Stromal cell of bone marrow (primary cell): ENCODE measurements at regions not wholly inside any gene's neighbourhood (a gene's known extent, or its start where the extent isn't known, plus 50 kb on each side); places are given as distances from the start of the nearest gene placed in this dataset.

Source experiments
- DNase-seq: peaks from one replicate; pipeline ENCODE4 v3.0.0-alpha.2; 2012; ENCODE audit warnings: low read depth

DNA sequence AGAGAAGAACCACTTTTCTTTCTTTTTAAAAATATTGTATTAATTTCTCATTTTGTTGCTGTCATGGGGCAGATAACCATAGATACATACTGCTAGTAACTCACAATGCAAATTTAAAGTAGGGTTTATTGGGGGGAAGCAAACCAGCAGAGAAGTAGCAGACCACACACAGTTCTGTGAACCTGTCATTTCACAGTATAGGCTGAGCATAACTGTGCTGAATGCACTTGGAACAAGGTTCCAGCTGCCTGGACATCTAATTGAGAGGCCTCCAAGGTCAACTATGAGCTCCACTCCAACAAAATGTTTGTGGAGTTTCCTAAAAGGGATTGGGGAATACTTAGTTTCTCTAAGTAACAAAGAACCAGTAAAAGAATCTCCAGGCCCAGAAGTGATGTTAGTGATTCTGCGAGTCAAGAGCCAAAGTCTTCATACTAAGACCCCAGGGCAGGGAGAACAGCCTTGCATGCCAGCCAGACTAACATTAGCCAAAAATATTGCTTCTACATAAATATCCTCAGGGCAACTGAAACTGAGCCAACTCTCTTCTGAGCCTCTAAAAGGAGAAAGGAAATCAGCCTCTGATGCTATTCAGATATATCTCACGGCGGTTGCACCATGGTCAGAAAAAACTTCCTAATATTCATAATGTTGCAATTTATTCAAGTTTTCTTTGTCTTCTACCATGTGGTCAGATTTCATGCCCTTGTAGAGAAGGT, 856.4 kb upstream of the ALCAM start:
- no peak for DNase-seq

DNA sequence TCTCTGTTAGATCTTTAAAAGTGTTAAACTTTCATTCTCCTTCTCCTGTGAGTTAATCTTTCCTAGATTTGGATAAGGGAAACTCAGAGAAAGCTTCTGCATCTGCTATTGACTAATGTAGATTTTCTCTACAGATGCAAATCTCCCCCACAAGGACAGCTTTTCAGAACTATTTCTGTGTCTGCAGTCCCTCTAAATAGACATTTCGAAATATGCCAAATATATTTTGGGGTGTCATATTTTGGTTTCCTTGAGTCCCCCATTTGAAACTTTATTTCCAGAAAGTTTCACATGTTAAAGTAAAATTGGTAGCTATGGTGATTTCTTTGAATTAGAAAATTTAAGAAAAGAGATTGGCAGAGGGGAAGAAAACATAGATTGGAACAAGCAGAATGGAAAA, 852.3 kb upstream of the ALCAM start:
- DNase-seq: no peak

DNA sequence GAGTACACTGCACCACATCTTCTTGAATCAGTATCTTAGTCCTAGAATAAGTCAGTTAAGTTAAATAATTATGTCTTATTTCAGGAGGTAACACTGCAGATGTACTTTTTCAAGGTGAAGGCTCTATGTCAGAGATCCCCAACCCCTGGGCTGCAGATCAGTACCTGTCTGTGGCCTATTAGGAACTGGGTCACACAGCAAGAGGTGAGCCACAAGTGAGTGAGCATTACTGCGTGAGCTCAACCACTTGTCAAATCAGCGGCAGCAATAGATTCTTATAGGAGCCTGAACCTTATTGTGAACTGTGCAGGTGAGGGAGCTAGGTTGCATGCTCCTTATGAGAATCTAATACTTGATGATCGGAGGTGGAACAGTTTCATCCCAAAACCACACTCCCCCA, 851.9 kb upstream of the ALCAM start:
- DNase-seq: no peak

DNA sequence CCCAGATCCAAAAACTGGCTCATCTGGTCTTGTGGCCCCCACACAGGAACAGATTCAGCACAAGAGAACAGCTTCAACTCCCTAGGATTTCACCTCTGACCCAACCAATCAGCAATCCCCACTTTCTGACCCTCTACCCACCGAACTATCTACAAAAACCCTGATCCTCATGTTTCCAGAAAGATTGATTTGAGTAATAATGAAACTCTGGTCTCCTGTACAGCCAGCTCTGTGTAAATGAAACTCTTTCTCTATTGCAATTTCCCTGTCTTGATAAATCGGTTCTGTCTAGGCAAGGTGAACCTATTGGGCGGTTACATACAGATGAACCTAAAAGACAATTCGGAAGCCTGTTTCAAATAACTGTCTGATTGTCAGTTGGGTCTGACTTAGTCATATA, 847.6 kb upstream of the ALCAM start:
- DNase-seq: no peak

GRCh38 chr3:104519468-104520227, 847.1 kb upstream of the ALCAM start:
- no peak for DNase-seq

GRCh38 chr3:104520228-104520655, 846.5 kb upstream of the ALCAM start:
- DNase-seq: peak; percentile 51

GRCh38 chr3:104521606-104522336, 844.9 kb upstream of the ALCAM start:
- no peak for DNase-seq

DNA sequence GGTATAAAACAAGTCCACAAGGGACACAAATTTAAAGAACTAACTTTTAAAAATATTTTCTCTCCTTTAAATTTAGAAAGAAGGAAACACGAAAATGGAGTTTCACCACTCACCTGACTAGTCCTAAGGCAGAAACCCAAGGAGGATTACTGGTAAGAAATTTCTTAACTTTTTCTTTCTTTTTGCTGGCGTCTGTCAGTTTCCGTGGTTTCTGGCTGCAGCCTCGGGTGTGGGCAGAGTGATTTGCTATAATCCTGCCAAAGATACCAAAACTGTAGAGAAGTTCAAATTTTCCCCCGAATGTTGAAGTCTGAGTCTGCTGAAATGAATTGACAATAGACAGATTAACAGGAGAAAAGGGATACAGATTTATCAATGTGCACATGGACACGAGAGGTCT, 843.6 kb upstream of the ALCAM start:
- peak; percentile 26 for DNase-seq

DNA sequence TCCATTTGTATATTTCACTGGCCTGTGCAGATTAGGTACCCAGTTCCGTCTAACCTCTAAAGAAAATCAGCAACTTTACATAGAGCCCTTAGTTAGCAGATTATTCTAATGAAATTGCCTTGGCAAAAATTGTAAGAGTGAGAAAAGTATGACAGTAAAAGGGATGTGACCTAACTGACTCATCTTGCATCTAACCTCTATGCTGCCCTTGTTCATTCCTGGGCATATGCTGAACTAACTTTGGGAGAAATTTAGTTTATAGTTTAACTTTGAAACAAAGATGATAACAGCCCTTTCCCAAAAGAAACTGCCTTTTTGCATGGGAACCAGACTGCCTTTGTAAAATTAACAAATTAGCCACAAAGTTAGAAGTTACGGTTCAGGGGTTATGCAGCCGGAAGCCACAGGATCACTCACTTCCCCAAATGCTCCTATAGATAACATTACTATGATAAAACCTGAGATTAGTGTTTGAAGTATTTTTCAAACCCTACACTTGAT, 839.8 kb upstream of the ALCAM start:
- no peak for DNase-seq

DNA sequence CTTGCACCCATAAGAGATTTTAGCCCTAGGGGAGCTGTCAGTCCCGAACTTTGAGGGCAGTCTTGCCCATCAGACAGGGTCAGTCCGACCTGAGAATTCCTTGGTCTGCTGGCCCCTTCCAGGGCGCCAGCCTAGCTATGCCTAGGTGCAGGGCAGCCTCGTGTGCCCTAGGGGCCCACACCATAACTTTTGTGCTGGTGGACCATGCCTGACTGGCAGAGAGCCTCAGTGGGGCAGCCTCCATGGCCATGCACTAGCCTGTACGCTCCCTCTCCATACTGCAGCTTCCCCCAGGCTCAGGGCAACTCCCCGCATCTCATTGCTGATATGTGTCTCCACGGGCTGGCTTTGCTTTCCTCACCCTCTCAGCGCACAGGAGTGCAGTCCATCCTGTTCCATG, 835.8 kb upstream of the ALCAM start:
- DNase-seq: no peak

GRCh38 chr3:104536715-104537114, 830.0 kb upstream of the ALCAM start:
- DNase-seq: no peak

- no peak for DNase-seq
Observed at GRCh38 chr3:104537323-104537722, 829.4 kb upstream of the ALCAM start.

DNA sequence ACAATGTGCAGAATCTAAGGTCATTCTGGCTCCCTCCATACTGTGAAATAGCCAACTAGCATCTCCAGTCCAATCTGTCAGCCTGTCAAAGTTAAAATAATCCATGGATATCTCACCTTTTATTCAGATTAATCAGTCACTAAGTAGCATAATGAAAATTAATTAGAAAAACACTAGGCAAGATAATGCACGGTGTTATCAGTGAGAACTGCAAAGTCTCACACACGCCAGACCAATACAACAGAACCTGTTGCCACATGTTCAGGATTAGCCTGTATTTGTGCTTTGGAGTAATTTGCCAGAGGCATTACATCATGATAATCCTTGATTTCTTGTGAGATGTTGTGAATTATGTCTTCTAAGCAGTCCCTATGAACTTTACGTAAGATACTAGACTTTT, 820.4 kb upstream of the ALCAM start:
- DNase-seq: no peak

DNA sequence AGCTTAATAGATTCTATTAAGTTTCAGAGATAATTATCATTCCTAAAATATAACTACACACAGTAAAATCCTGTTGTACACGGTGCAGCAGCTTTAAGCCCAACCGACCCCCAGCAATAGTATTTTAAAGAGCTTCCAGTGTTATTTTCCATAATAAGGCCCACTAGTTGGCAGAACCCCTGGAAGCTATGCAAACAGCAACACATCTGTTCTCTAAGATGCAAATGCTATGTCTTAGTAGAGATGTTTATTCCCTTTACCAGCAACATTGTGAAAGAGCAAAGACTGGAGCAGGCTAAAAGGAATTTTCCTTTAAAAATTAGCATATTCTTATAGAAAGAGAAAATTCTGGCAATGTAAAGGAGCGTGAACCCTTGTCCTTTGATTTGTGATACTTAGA, 819.7 kb upstream of the ALCAM start:
- DNase-seq: no peak

DNA sequence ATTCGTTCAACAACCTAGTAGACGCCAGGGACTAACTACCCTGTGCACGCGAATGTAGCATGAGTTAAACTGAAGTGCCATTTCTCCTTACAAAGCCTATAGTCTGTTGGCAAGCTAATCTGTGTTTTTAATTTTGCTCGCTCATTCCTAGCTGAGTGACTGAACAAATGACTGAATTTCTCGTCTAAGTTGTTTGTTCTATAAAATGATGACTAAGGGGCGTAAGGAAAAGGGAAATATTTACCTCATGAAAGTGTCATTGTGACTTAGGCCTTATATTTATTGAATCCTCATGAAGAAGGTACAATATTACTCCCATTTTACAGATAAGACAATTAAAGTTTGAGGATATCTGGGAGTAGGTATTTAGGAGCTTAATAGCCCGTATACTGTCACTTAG, 818.3 kb upstream of the ALCAM start:
- DNase-seq: no peak

DNA sequence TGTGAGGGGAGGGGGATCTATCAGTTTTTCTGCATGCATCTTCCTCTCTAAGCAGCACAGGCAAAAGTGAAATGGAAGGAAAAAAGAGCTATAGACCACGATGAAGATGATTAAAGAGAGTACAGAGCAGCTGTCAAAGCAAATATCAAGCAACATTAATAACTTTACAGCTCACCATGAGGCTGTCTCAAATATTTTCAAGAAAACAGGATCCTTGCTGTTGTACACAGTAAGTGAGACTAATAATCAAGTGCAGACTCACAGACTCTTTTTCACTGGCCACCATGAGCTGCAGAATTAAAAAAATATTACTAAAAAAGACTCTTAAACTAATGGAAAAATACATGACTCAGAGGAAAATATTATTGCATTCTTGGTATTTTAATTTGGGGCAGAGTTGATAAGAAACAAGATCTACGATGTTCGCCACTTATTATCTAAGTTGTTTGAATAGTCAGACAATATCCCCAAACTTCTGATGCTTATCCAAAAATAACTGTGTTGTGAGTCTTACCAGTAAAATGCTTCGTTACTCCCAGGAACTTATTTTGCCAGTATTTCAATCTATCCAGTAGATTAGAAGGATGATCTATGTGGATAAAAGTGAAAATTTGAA, 817.5 kb upstream of the ALCAM start:
- DNase-seq: no peak

GRCh38 chr3:104553121-104553520, 813.6 kb upstream of the ALCAM start:
- no peak for DNase-seq

DNA sequence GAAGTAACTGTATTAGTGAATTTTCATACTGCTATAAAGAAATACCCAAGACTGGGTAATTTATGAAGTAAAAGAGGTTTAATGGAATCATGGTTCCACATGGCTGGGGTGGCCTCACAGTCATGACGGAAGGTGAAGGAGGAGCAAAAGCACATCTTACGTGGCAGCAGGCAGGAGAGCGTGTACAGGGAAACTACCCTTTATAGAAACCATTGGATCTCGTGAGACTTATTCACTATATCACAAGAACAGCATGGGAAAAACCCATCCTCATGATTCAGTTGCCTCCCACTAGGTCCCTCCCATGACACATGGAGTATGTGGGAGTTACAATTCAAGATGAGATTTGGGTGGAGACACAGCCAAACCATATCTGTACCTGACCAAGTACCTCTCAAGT, 812.3 kb upstream of the ALCAM start:
- DNase-seq: no peak

DNA sequence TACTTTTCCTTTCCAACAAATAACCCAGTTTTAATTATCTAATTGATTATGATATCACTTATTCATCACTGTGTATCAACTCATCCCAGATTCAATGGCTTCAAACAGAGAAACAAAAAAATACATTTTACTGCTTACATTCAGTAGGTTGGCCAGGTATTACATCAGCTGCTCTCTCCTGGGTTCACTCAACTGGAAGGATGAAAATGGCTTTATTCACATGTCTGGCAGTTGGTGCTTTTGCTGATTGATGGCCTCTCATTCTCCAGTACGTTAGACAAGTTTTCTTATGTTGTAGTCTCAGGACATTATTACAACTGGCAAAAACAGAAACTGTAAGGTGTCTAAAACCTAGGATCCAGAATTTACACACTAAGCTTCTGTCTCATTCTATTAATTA, 811.0 kb upstream of the ALCAM start:
- no peak for DNase-seq

GRCh38 chr3:104556372-104557078, 810.2 kb upstream of the ALCAM start:
- no peak for DNase-seq

DNA sequence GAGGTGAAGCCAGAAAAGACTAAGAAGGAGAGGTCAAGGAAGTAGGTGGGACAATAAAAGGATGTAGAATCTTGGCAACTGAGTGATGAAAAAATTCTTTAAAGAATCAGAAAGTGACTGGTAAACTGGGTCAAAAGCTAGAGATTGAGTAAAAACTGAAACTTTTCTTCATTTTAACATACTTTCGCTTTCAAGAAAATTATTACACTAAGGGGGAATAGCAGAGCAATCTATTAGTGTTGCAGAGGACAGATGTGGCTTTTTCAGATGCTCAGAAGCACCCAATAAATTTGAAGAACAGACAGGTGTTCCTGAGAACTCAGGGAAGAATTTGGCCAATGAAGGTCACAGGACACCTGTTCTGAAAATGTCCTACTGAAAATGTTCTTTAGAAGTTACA, 805.4 kb upstream of the ALCAM start:
- DNase-seq: no peak
